ENCODE measurements at regions not wholly inside any gene's neighbourhood (a gene's known extent, or its start where the extent isn't known, plus 50 kb on each side); places are given as distances from the start of the nearest gene placed in this dataset.
A peak's percentile ranks its signal among the peaks of the same experiment; 100 is the strongest.

- Histone ChIP-seq H3K18ac (ENCODE audit: low read length) (peak overlapping the region; percentile 86), H4K12ac (ENCODE audit: low read depth, low read length) (peak overlapping the region; percentile 47), H2AFZ (ENCODE audit: insufficient read depth, low read length, poor library complexity) (peak overlapping the region; percentile 33), H3K9ac (ENCODE audit: low read length) (no peak overlapping the region), H3K9me3 (ENCODE audit: insufficient read depth, low read depth, low read length) (no peaks in the 10 kb centered on the region), H3K4ac (ENCODE audit: low read depth, low read length) (peak overlapping the region; percentile 42), H3K79me2 (ENCODE audit: control insufficient read depth, insufficient read depth, low read length, poor library complexity) (peaks cover 11% of the 10 kb centered on the region), H4K91ac (ENCODE audit: low read depth, low read length) (peak overlapping the region; percentile 90), H2AK5ac (ENCODE audit: low read length) (peak overlapping the region; percentile 95), H3K27me3 (ENCODE audit: insufficient read depth, low read length) (no peaks in the 10 kb centered on the region), H2BK5ac (ENCODE audit: low read depth, low read length, poor library complexity) (peak overlapping the region; percentile 89), H3K4me2 (ENCODE audit: low read length) (no peak overlapping the region), H3K79me1 (ENCODE audit: low read length) (peaks cover 42% of the 10 kb centered on the region), H2BK120ac (ENCODE audit: insufficient read depth, low read length, poor library complexity) (peak overlapping the region; percentile 59), H3K14ac (ENCODE audit: low read length) (peak overlapping the region; percentile 80), H3K27ac (ENCODE audit: low read depth, low read length) (peak overlapping the region; percentile 91), H3K23ac (ENCODE audit: low read length) (no peak overlapping the region), H3K4me3 (ENCODE audit: low read depth, low read length) (no peak overlapping the region), H3K4me1 (ENCODE audit: control insufficient read depth in 1 of 2, insufficient read depth in 2 of 2, low read length in 2 of 2) (peaks cover 25 to 31% of the 10 kb centered on the region in 2 experiments), H2BK12ac (ENCODE audit: low read length) (peak overlapping the region; percentile 87), H4K8ac (ENCODE audit: low read depth, low read length) (peak overlapping the region; percentile 79), H3K36me3 (ENCODE audit: control insufficient read depth in 1 of 2, insufficient read depth in 2 of 2, low read length in 2 of 2) (no peaks in the 10 kb centered on the region)
- peak in 1 of 2 donors; percentile 22 for DNase-seq
- WGBS (ENCODE audit: extremely low coverage, insufficient coverage, insufficient read length): no CpG with 5 or more reads among the region's 14 CpGs
Observed at GRCh38 chr20:50245498-50246366, 55.1 kb downstream of the CEBPB start.

GRCh38 chr20:50246367-50247195 is 56.0 kb downstream of the CEBPB start:
- Histone ChIP-seq H3K18ac (ENCODE audit: low read length) (peak overlapping the region; percentile 86), H4K8ac (ENCODE audit: low read depth, low read length) (peak overlapping the region; percentile 79), H3K4ac (ENCODE audit: low read depth, low read length) (peak overlapping the region; percentile 28), H3K4me3 (ENCODE audit: low read depth, low read length) (no peak overlapping the region), H3K27ac (ENCODE audit: low read depth, low read length) (peak overlapping the region; percentile 91), H3K27me3 (ENCODE audit: insufficient read depth, low read length) (no peaks in the 10 kb centered on the region), H3K79me1 (ENCODE audit: low read length) (peaks cover 43% of the 10 kb centered on the region), H2BK5ac (ENCODE audit: low read depth, low read length, poor library complexity) (peak overlapping the region; percentile 90), H4K91ac (ENCODE audit: low read depth, low read length) (peak overlapping the region; percentile 97), H3K4me1 (ENCODE audit: control insufficient read depth in 1 of 2, insufficient read depth in 2 of 2, low read length in 2 of 2) (peaks cover 25 to 27% of the 10 kb centered on the region in 2 experiments), H3K4me2 (ENCODE audit: low read length) (peak overlapping the region; percentile 32), H3K36me3 (ENCODE audit: control insufficient read depth in 1 of 2, insufficient read depth in 2 of 2, low read length in 2 of 2) (no peaks in the 10 kb centered on the region), H2BK12ac (ENCODE audit: low read length) (peak overlapping the region; percentile 87), H3K9me3 (ENCODE audit: insufficient read depth, low read depth, low read length) (no peaks in the 10 kb centered on the region), H2AFZ (ENCODE audit: insufficient read depth, low read length, poor library complexity) (peak overlapping the region; percentile 51), H3K23ac (ENCODE audit: low read length) (no peak overlapping the region), H2AK5ac (ENCODE audit: low read length) (peak overlapping the region; percentile 95), H3K14ac (ENCODE audit: low read length) (peak overlapping the region; percentile 83), H3K79me2 (ENCODE audit: control insufficient read depth, insufficient read depth, low read length, poor library complexity) (peaks cover 11% of the 10 kb centered on the region), H4K12ac (ENCODE audit: low read depth, low read length) (peak overlapping the region; percentile 47), H3K9ac (ENCODE audit: low read length) (no peak overlapping the region), H2BK120ac (ENCODE audit: insufficient read depth, low read length, poor library complexity) (peak overlapping the region; percentile 94)
- peak; percentile 76 to 83 for DNase-seq
- WGBS (ENCODE audit: extremely low coverage, insufficient coverage, insufficient read length): no CpG with 5 or more reads among the region's 17 CpGs

- peak overlapping the region; percentile 83 for H3K14ac ChIP-seq (ENCODE audit: low read length)
- no peak overlapping the region for H3K9ac ChIP-seq (ENCODE audit: low read length)
- H2AFZ ChIP-seq (ENCODE audit: insufficient read depth, low read length, poor library complexity): peak overlapping the region; percentile 46
- H3K36me3 ChIP-seq (ENCODE audit: control insufficient read depth in 1 of 2, insufficient read depth in 2 of 2, low read length in 2 of 2): no peaks in the 10 kb centered on the region
- peak; percentile 63 to 69 for DNase-seq
- peaks cover 11% of the 10 kb centered on the region for H3K79me2 ChIP-seq (ENCODE audit: control insufficient read depth, insufficient read depth, low read length, poor library complexity)
- H3K27ac ChIP-seq (ENCODE audit: low read depth, low read length): peak overlapping the region; percentile 91
- peak overlapping the region; percentile 62 for H3K18ac ChIP-seq (ENCODE audit: low read length)
- peak overlapping the region; percentile 53 for H2BK12ac ChIP-seq (ENCODE audit: low read length)
- no peaks in the 10 kb centered on the region for H3K27me3 ChIP-seq (ENCODE audit: insufficient read depth, low read length)
- H4K8ac ChIP-seq (ENCODE audit: low read depth, low read length): peak overlapping the region; percentile 68
- H3K4me3 ChIP-seq (ENCODE audit: low read depth, low read length): no peak overlapping the region
- no peak overlapping the region for H4K12ac ChIP-seq (ENCODE audit: low read depth, low read length)
- H2BK5ac ChIP-seq (ENCODE audit: low read depth, low read length, poor library complexity): peak overlapping the region; percentile 90
- H3K79me1 ChIP-seq (ENCODE audit: low read length): peaks cover 42% of the 10 kb centered on the region
- H3K4ac ChIP-seq (ENCODE audit: low read depth, low read length): peak overlapping the region; percentile 53
- H3K9me3 ChIP-seq (ENCODE audit: insufficient read depth, low read depth, low read length): no peaks in the 10 kb centered on the region
- no peak overlapping the region for H3K23ac ChIP-seq (ENCODE audit: low read length)
- H3K4me1 ChIP-seq (ENCODE audit: control insufficient read depth in 1 of 2, insufficient read depth in 2 of 2, low read length in 2 of 2): peaks cover 25 to 29% of the 10 kb centered on the region in 2 experiments
- WGBS (ENCODE audit: extremely low coverage, insufficient coverage, insufficient read length): no CpG with 5 or more reads among the region's 9 CpGs
- peak overlapping the region; percentile 32 for H3K4me2 ChIP-seq (ENCODE audit: low read length)
- H2BK120ac ChIP-seq (ENCODE audit: insufficient read depth, low read length, poor library complexity): peak overlapping the region; percentile 94
- peak overlapping the region; percentile 97 for H4K91ac ChIP-seq (ENCODE audit: low read depth, low read length)
- H2AK5ac ChIP-seq (ENCODE audit: low read length): peak overlapping the region; percentile 86
Observed at GRCh38 chr20:50247196-50248094, 56.8 kb downstream of the CEBPB start.
